Stimulated activated CD4-positive, alpha-beta T cell treated with anti-CD3 and anti-CD28 coated beads, Interleukin-12 subunit alpha, Interleukin-12 subunit beta, amount 100 ng/mL, for 4 hours (primary cell): ENCODE measurements at regions not wholly inside any gene's neighbourhood (a gene's known extent, or its start where the extent isn't known, plus 50 kb on each side); places are given as distances from the start of the nearest gene placed in this dataset.
"Not testable (repeated sequence)": the region's sequence is repeated elsewhere in the genome, so short reads cannot be mapped to it uniquely, and the experiment has no call there.

Experiments
- DNase-seq: peaks from one replicate; pipeline ENCODE4 v3.0.0-alpha.2; 2020

- no peak for DNase-seq
These were observed 640.2 kb downstream of the RNF144A start for GRCh38 chr2:7557376-7557775.

- DNase-seq = no peak
These were observed 642.6 kb downstream of the RNF144A start for GRCh38 chr2:7559791-7560190.

GRCh38 chr2:7566382-7566881, 649.2 kb downstream of the RNF144A start:
- no peak for DNase-seq

GRCh38 chr2:7567116-7567515, 649.9 kb downstream of the RNF144A start:
- not testable (repeated sequence) for DNase-seq

- peak; percentile 45 for DNase-seq
These were observed 650.4 kb downstream of the RNF144A start for GRCh38 chr2:7567646-7568045.

- no peak for DNase-seq
These were observed 653.0 kb downstream of the RNF144A start for GRCh38 chr2:7570247-7570646.

- DNase-seq = no peak
These were observed 654.5 kb downstream of the RNF144A start for GRCh38 chr2:7571701-7572100.

GRCh38 chr2:7572450-7572849, 655.2 kb downstream of the RNF144A start:
- DNase-seq = peak; percentile 18

GRCh38 chr2:7573166-7573825, 656.1 kb downstream of the RNF144A start:
- no peak for DNase-seq

GRCh38 chr2:7574385-7574784, 657.2 kb downstream of the RNF144A start:
- DNase-seq = no peak

- no peak for DNase-seq
These were observed 660.6 kb downstream of the RNF144A start for GRCh38 chr2:7577769-7578168.

GRCh38 chr2:7584017-7584416, 666.8 kb downstream of the RNF144A start:
- DNase-seq = no peak

- DNase-seq = no peak
These were observed 669.7 kb downstream of the RNF144A start for GRCh38 chr2:7586898-7587297.

- DNase-seq = no peak
These were observed 671.1 kb downstream of the RNF144A start for GRCh38 chr2:7588295-7588694.

- no peak for DNase-seq
These were observed 675.5 kb downstream of the RNF144A start for GRCh38 chr2:7592618-7593140.

- no peak for DNase-seq
These were observed 676.1 kb downstream of the RNF144A start for GRCh38 chr2:7593360-7593759.

GRCh38 chr2:7594211-7594610, 677.0 kb downstream of the RNF144A start:
- no peak for DNase-seq

GRCh38 chr2:7595206-7595605, 678.0 kb downstream of the RNF144A start:
- DNase-seq = no peak

- DNase-seq = no peak
These were observed 681.2 kb downstream of the RNF144A start for GRCh38 chr2:7598402-7598801.

GRCh38 chr2:7599462-7600258, 682.4 kb downstream of the RNF144A start:
- no peak for DNase-seq

- DNase-seq = no peak
These were observed 684.8 kb downstream of the RNF144A start for GRCh38 chr2:7601990-7602389.

- no peak for DNase-seq
These were observed 687.2 kb downstream of the RNF144A start for GRCh38 chr2:7604456-7604855.

GRCh38 chr2:7607441-7608173, 690.4 kb downstream of the RNF144A start:
- DNase-seq = no peak
